Esophagus muscularis mucosa (tissue), 4 donors: ENCODE measurements at regions not wholly inside any gene's neighbourhood (a gene's known extent, or its start where the extent isn't known, plus 50 kb on each side); places are given as distances from the start of the nearest gene placed in this dataset.

Source experiments
- EP300 ChIP-seq: sonication (generic); formaldehyde crosslinking; IDR thresholded peaks from one replicate; pipeline ENCODE4 v1.6.1; 2017; ENCODE audit warnings: antibody characterized with exemption
- POLR2A ChIP-seq: fragments of 450-650 bp; IDR thresholded peaks from one replicate; pipeline ENCODE4 v1.6.1; 2017; ENCODE audit warnings: antibody characterized with exemption, moderate library complexity, mild to moderate bottlenecking, low read depth
- TF ChIP-seq, protein P1 (sequence below), 3 experiments: fragments of 200-600 bp in 2 of 3; fragments of 450-650 bp in 1 of 3; sonication (generic) in 2 of 3; IDR thresholded peaks; one replicate each; pipeline ENCODE4 v1.5.1; 2017 to 2019; ENCODE audit warnings: antibody characterized with exemption in 3 of 3, mild to moderate bottlenecking in 2 of 3, moderate library complexity in 1 of 3

DNA sequence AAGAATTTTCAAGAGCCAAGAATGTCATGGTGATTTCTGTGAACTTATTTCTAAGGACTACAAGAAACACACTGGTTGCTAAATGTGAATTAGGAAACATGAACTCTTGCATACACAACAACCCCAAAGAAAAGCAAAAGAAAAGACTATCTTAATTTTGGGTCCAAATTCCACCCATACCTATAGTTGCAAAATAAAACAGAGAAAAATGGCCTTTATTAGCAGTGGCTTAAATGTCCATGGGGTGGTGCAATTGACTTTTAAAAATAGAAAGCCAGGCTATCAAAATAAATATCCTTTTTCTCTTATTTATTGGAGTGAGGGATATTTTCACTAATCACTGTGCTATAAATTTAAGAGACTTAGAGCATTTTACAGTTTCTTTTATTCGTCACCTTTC, 80.9 kb upstream of the DPYD start:
- TF ChIP-seq, protein P1, sequence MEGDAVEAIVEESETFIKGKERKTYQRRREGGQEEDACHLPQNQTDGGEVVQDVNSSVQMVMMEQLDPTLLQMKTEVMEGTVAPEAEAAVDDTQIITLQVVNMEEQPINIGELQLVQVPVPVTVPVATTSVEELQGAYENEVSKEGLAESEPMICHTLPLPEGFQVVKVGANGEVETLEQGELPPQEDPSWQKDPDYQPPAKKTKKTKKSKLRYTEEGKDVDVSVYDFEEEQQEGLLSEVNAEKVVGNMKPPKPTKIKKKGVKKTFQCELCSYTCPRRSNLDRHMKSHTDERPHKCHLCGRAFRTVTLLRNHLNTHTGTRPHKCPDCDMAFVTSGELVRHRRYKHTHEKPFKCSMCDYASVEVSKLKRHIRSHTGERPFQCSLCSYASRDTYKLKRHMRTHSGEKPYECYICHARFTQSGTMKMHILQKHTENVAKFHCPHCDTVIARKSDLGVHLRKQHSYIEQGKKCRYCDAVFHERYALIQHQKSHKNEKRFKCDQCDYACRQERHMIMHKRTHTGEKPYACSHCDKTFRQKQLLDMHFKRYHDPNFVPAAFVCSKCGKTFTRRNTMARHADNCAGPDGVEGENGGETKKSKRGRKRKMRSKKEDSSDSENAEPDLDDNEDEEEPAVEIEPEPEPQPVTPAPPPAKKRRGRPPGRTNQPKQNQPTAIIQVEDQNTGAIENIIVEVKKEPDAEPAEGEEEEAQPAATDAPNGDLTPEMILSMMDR (IDR thresholded peaks at IDR 0.05) = no peak
- TF ChIP-seq POLR2A (no peak), EP300 (no peak)
